K562 (cell line): ENCODE measurements at regions not wholly inside any gene's neighbourhood (a gene's known extent, or its start where the extent isn't known, plus 50 kb on each side); places are given as distances from the start of the nearest gene placed in this dataset.

Experiments used
- ATAC-seq: fragments of 200-7000 bp; cut with Tn5 transposase; 3 replicates; pipeline ENCODE4 v1.9.1; 2020; ENCODE audit warnings: moderate library complexity
- BruUV-seq: library from RNA; stranded (reverse); fragments of 400-500 nt; replicated peaks from 2 replicates; lab custom pipeline; 2021; lab: Mats Ljungman, UMichigan
- CTCF ChIA-PET: fragments of 300-600 bp; formaldehyde crosslinking; extraction: SDS; loops from one replicate; lab custom pipeline; 2021; ENCODE audit warnings: low intra/inter-chr PET ratio; lab: Yijun Ruan, JAX
- POLR2A ChIA-PET: fragments of 300-600, 350-650 bp; sonication (Branson Sonifier 250); formaldehyde crosslinking; extraction: SDS; loops from one replicate; lab custom pipeline; 2021; ENCODE audit warnings: antibody characterized with exemption, inconsistent platforms; lab: Yijun Ruan, JAX
- DNase-seq, 4 experiments: peaks; one replicate each; pipeline versions ENCODE4 v3.0.0 to v3.0.0-alpha.2; 2011 to 2018; ENCODE audit warnings: low spot score in 3 of 4, mixed read lengths in 3 of 4; ENCODE audit errors: extremely low read depth in 1 of 4
- FAIRE-seq: peaks from 2 replicates; lab custom pipeline; 2011; peaks lifted over from hg19 to GRCh38; lab: Jason Lieb, UNC
- H2AFZ ChIP-seq: 2 replicates; pipeline ENCODE4 v1.6.0; 2011; ENCODE audit warnings: low read depth, low read length, control low read depth, inconsistent platforms
- H3K27ac ChIP-seq: fragments of 200-600 bp; 3 replicates; pipeline ENCODE4 v1.8.0; 2011; ENCODE audit warnings: low read depth, mild to moderate bottlenecking, control low read depth, inconsistent platforms, low read length, moderate library complexity, mixed read lengths; ENCODE audit errors: extremely low read depth
- H3K27me3 ChIP-seq, 2 experiments: fragments of 300-600 bp in 1 of 2; 2 replicates in 1 of 2; 3 replicates in 1 of 2; pipeline versions ENCODE4 v1.6.0 to v1.8.0; 2011; ENCODE audit warnings: inconsistent platforms in 2 of 2, low read length in 2 of 2, mild to moderate bottlenecking in 1 of 2, mixed read lengths in 1 of 2, moderate library complexity in 1 of 2; ENCODE audit not compliant: control insufficient read depth in 2 of 2, insufficient read depth in 2 of 2
- H3K36me3 ChIP-seq: fragments of 300-600 bp; 3 replicates; pipeline ENCODE4 v1.8.0; 2011; ENCODE audit warnings: mild to moderate bottlenecking, low read length, inconsistent platforms; ENCODE audit not compliant: control insufficient read depth, insufficient read depth
- H3K4me1 ChIP-seq, 2 experiments: fragments of 200-600 bp in 1 of 2; replicated peaks in 1 of 2; 2 replicates in 1 of 2; 3 replicates in 1 of 2; pipeline versions ENCODE4 v1.5.1 to v1.8.0; 2011; ENCODE audit warnings: inconsistent platforms in 2 of 2, low read length in 2 of 2, mild to moderate bottlenecking in 1 of 2, mixed read lengths in 1 of 2, moderate library complexity in 1 of 2; ENCODE audit not compliant: control insufficient read depth in 2 of 2, insufficient read depth in 2 of 2
- H3K4me2 ChIP-seq: 2 replicates; pipeline ENCODE4 v1.6.1; 2011; ENCODE audit warnings: low read length, control low read depth, inconsistent platforms, mixed read lengths; ENCODE audit not compliant: insufficient read depth
- H3K4me3 ChIP-seq: fragments of 200-600 bp; sonication (generic), shearing (Covaris generic); 2 replicates; pipeline ENCODE4 v1.5.1; 2016; ENCODE audit warnings: control low read depth, inconsistent platforms
- H3K79me2 ChIP-seq: fragments of 200-600 bp; 3 replicates; pipeline ENCODE4 v1.8.0; 2011; ENCODE audit warnings: low read length, inconsistent platforms; ENCODE audit not compliant: control insufficient read depth, insufficient read depth
- H3K9ac ChIP-seq, 2 experiments: 2 replicates each; pipeline versions ENCODE4 v1.6.0 to v1.6.1; 2011; ENCODE audit warnings: low read depth in 2 of 2, low read length in 2 of 2, control low read depth in 1 of 2, inconsistent platforms in 1 of 2, mild to moderate bottlenecking in 1 of 2, mixed read lengths in 1 of 2; ENCODE audit not compliant: insufficient read depth in 1 of 2
- H3K9me1 ChIP-seq: one replicate; pipeline ENCODE4 v1.6.0; 2011; ENCODE audit warnings: inconsistent platforms, mild to moderate bottlenecking, low read length, moderate library complexity; ENCODE audit not compliant: control insufficient read depth, insufficient read depth
- H3K9me3 ChIP-seq: replicated peaks from 2 replicates; pipeline ENCODE4 v1.5.1; 2011; ENCODE audit warnings: low read depth, low read length, inconsistent platforms; ENCODE audit not compliant: control insufficient read depth, insufficient read depth
- H4K20me1 ChIP-seq: replicated peaks from 2 replicates; pipeline ENCODE4 v1.6.1; 2011; ENCODE audit warnings: low read length, inconsistent platforms, mixed read lengths; ENCODE audit not compliant: control insufficient read depth, insufficient read depth
- CC2D1A ChIP-seq: fragments of 450-650 bp; IDR thresholded peaks from 2 replicates; pipeline ENCODE4 v1.6.1; 2017; ENCODE audit warnings: mild to moderate bottlenecking
- CCAR2 ChIP-seq: fragments of 200-400 bp; formaldehyde crosslinking; IDR thresholded peaks from 2 replicates; pipeline ENCODE4 v1.6.1; 2017; ENCODE audit warnings: mild to moderate bottlenecking, low read depth, low read length
- EP300 ChIP-seq: IDR thresholded peaks from 2 replicates; pipeline ENCODE4 v1.6.1; 2012; ENCODE audit warnings: low read length, improper control_type of control experiment
- NCOA2 ChIP-seq, 2 experiments: fragments of 450-650 bp; IDR thresholded peaks; 2 replicates each; pipeline ENCODE4 v1.6.1; 2018; ENCODE audit warnings: mild to moderate bottlenecking in 2 of 2, moderate library complexity in 1 of 2; ENCODE audit not compliant: partially characterized antibody in 2 of 2
- NFXL1 ChIP-seq: fragments of 450-650 bp; formaldehyde crosslinking; IDR thresholded peaks from 2 replicates; pipeline ENCODE4 v1.4.0; 2021; ENCODE audit warnings: mild to moderate bottlenecking
- PHF8 ChIP-seq: fragments of 200-600 bp; sonication (generic); IDR thresholded peaks from 2 replicates; pipeline ENCODE4 v1.6.1; 2012; ENCODE audit warnings: mixed run types, mild to moderate bottlenecking, inconsistent platforms, low read length, moderate library complexity, borderline replicate concordance
- PTTG1 ChIP-seq: fragments of 450-650 bp; IDR thresholded peaks from 2 replicates; pipeline ENCODE4 v1.6.1; 2016; ENCODE audit warnings: low read depth, mild to moderate bottlenecking, missing genetic modification characterization, missing compliant biosample characterization
- SNIP1 ChIP-seq: fragments of 450-650 bp; IDR thresholded peaks from 2 replicates; pipeline ENCODE4 v1.7.1; 2017; ENCODE audit warnings: low read depth, mild to moderate bottlenecking
- SNRNP70 ChIP-seq: fragments of 200-400 bp; formaldehyde crosslinking; optimal IDR thresholded peaks from 2 replicates; pipeline ENCODE3; 2017; ENCODE audit warnings: low read depth, low read length
- ZNF384 ChIP-seq: IDR thresholded peaks from 2 replicates; pipeline ENCODE4 v1.6.1; 2012; ENCODE audit warnings: low read depth, low read length, improper control_type of control experiment
- ZNF57 ChIP-seq: fragments of 450-650 bp; formaldehyde crosslinking; IDR thresholded peaks from 2 replicates; pipeline ENCODE4 v1.4.0; 2020; ENCODE audit warnings: mild to moderate bottlenecking, moderate library complexity
- ZNF695 ChIP-seq: fragments of 450-650 bp; formaldehyde crosslinking; IDR thresholded peaks from 2 replicates; pipeline ENCODE4 v1.4.0; 2020; ENCODE audit warnings: mild to moderate bottlenecking, moderate library complexity
- ZNF764 ChIP-seq: fragments of 250-450 bp; sonication (Bioruptor Pico); IDR thresholded peaks from 2 replicates; pipeline ENCODE4 v1.4.0; 2020; ENCODE audit warnings: low read depth, mild to moderate bottlenecking, moderate library complexity
- WGBS: fragments of 100-300 bp; shearing (Covaris generic); methylation state at CpG from one replicate; pipeline ENCODE4 v1.1.6; 2016; ENCODE audit warnings: low coverage, mixed read lengths; ENCODE audit not compliant: insufficient coverage; ENCODE audit errors: missing lambda C conversion rate; 5-methylcytosine and 5-hydroxymethylcytosine counted together
- in situ Hi-C: fragments of 300-500 bp; cut with MboI; formaldehyde crosslinking; loops from 4 replicates; pipeline ENCODE4 v1.15.0; 2018; ENCODE audit warnings: inconsistent platforms, mixed read lengths
- intact Hi-C: fragments of 100-400 bp; cut with micrococcal nuclease; formaldehyde crosslinking; loops from 2 replicates; pipeline ENCODE4 v1.14.2; 2022
- TF ChIP-seq, protein P1 (sequence below), 2 experiments: fragments of 450-650 bp in 1 of 2; sonication (generic) in 1 of 2; formaldehyde crosslinking in 1 of 2; IDR thresholded peaks; 2 replicates each; pipeline versions ENCODE4 v1.7.1 to v1.9.0; 2016 to 2022; ENCODE audit warnings: inconsistent platforms in 1 of 2, mild to moderate bottlenecking in 1 of 2, missing genetic modification reagents in 1 of 2

DNA sequence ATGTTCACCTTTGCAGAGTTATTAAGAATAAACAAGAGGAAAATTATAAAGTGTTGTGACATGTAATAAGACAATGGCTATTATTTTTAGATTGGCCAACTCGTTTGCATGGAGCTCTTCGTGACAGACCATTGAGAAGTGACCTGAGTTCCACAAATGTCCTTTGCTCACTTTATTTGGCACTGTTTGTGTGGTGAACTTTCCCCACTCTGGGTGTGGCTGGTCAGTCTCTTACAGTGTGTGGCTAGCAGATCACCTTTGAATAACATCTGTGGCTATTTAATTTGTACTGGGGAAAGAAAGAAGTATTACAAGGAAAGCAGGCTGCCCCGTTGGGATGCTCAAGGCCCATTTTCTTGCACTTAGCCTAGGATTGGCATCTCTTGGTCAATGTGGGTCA, 274.1 kb upstream of the WWC1 start:
- no peaks in the 10 kb centered on the region for H3K4me1 ChIP-seq
- H3K9me3 ChIP-seq = no peaks in the 10 kb centered on the region
- WGBS = 0% methylated on average over 3 of the region's 3 CpGs
- no peaks in the 10 kb centered on the region for H3K9me1 ChIP-seq
- H3K4me3 ChIP-seq = no peak overlapping the region
- in situ Hi-C loops (no loop called here), intact Hi-C loops (no loop called here)
- DNase-seq (no peak), ATAC-seq (no peak), FAIRE-seq (no peak)
- no peak overlapping the region for H3K9ac ChIP-seq
- ChIA-PET POLR2A (no interaction called here), CTCF (no interaction called here)
- BruUV-seq = no TSS peak
- H3K27ac ChIP-seq = no peak overlapping the region
- H4K20me1 ChIP-seq = no peaks in the 10 kb centered on the region
- H3K27me3 ChIP-seq = no peaks in the 10 kb centered on the region
- TF ChIP-seq PHF8 (no peak), NCOA2 (IDR thresholded peaks at IDR 0.05; ENCODE audit: partially characterized antibody in 2 of 2) (no peak), ZNF764 (CRISPR knock-in tag) (no peak), ZNF57 (CRISPR knock-in tag) (no peak), SNRNP70 (no peak), CCAR2 (no peak), PTTG1 (tag) (no peak), ZNF695 (CRISPR knock-in tag) (no peak), SNIP1 (no peak), NFXL1 (CRISPR knock-in tag) (no peak), ZNF384 (no peak), EP300 (no peak), CC2D1A (no peak)
- TF ChIP-seq, protein P1, sequence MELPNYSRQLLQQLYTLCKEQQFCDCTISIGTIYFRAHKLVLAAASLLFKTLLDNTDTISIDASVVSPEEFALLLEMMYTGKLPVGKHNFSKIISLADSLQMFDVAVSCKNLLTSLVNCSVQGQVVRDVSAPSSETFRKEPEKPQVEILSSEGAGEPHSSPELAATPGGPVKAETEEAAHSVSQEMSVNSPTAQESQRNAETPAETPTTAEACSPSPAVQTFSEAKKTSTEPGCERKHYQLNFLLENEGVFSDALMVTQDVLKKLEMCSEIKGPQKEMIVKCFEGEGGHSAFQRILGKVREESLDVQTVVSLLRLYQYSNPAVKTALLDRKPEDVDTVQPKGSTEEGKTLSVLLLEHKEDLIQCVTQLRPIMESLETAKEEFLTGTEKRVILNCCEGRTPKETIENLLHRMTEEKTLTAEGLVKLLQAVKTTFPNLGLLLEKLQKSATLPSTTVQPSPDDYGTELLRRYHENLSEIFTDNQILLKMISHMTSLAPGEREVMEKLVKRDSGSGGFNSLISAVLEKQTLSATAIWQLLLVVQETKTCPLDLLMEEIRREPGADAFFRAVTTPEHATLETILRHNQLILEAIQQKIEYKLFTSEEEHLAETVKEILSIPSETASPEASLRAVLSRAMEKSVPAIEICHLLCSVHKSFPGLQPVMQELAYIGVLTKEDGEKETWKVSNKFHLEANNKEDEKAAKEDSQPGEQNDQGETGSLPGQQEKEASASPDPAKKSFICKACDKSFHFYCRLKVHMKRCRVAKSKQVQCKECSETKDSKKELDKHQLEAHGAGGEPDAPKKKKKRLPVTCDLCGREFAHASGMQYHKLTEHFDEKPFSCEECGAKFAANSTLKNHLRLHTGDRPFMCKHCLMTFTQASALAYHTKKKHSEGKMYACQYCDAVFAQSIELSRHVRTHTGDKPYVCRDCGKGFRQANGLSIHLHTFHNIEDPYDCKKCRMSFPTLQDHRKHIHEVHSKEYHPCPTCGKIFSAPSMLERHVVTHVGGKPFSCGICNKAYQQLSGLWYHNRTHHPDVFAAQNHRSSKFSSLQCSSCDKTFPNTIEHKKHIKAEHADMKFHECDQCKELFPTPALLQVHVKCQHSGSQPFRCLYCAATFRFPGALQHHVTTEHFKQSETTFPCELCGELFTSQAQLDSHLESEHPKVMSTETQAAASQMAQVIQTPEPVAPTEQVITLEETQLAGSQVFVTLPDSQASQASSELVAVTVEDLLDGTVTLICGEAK (IDR thresholded peaks at IDR 0.05) = no peak
- TF ChIP-seq, protein P1 (CRISPR knock-in tag; IDR thresholded peaks at IDR 0.05) = no peak
- H3K79me2 ChIP-seq = no peaks in the 10 kb centered on the region
- H3K4me2 ChIP-seq = no peak overlapping the region
- no peak overlapping the region for H2AFZ ChIP-seq
- no peaks in the 10 kb centered on the region for H3K36me3 ChIP-seq
